HG03060 (cell line): ENCODE measurements at regions not wholly inside any gene's neighbourhood (a gene's known extent, or its start where the extent isn't known, plus 50 kb on each side); places are given as distances from the start of the nearest gene placed in this dataset.

Experiments
- ATAC-seq: cut with Tn5 transposase; IDR thresholded peaks from one replicate; pipeline ENCODE4 v1.9.1; 2021; ENCODE audit warnings: low read depth, moderate number of reproducible peaks; ENCODE audit not compliant: unreplicated experiment

DNA sequence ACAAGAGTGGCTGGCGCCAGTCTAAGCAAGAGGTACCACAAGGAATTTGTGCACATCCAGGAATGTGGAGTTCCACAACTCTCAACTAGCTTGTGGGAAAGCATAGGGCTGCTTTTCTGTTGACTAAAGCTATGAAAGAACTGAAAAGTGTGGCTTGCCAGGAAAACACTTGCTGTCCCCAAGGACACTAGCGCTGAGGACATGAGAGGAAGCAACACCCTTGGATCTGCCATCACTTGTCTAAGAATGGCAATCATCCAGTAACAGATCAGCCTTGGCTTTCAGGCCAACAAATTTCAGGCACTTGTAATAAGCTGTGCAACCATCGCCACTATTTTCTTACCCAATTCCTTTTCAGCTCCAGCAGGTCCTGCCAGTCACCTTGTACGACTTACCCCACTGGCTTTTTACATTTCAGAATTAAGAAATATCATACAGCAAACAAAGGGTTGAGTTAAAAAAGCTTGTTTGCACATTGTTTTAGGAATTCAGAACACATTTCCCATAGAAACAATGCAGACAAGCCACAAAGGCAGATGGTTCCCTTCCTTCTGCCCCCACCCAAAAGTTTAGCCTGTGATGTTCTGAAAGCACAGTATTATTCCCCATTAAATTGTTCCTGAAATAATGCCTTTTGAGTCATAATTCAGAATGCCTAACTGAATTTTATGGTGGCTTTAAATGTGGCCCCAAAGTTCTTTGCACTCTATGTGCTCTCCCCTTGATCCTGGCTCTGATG is 57.9 kb upstream of the SSTR4 start:
- ATAC-seq: no peak

DNA sequence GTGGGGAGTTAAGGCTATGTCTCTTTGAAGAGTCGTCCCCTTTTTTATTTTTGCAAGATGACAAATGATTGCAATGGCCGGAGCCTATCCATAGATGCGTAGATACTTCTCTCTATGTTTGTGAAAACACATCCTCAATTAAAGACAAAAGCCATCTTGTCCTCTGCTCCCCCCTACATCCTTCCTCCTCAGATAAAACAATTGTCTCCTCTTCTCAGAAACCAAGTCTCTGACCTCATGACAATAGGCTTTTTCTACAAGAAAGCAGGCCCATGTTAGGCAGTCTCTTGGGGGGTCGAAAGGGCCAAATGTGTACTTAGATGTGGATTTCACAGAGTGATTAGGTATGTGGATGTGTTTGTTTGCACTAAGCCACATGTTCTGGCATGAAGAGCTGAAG is 51.1 kb upstream of the SSTR4 start:
- ATAC-seq: no peak

DNA sequence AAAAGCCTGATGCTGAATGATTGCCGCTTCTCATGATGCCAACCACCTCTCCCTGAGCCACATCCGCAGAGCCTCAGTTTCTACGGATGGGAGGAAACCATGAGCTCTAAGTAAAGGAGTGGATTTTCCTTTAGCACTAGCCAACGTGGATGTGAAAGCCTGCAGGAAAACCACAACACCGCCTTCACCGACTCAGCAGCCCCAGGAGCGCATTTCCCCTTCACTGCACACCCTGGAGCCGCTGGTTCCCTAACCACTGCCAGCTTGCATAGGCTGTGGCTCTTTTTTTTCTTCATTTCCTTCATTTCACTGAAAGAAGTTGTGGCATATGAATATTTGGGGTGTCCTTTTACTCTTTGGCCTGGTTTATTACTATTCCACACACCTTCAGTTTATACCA is 50.5 kb upstream of the SSTR4 start:
- no peak for ATAC-seq

DNA sequence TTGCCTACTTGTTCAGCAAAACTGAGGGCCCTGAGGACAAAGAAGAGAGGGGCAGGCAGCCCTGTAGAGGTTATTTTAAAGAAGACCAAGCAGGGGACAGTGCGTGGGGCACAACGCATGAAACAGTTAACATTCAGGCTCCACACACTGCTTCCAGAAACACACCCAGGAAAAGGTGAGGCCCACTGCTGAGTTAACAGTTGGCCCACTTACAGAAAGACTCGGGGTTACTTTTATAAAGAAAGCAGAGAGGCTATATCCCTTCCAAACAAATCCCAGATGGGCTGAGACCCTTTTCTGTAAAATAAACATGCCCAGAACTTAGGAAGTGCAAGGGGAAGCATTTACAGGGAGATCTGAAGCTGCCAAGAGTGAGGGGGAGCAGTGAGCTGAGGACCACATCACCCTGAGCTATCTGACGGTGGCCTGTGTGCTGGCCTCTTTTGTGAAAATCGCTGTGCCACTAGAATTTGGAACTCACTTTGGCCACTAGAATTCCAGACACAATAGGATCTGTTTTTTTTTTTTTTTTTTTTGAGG is 49.8 kb upstream of the SSTR4 start:
- ATAC-seq: no peak
